MM.1S (cell line): ENCODE measurements at regions not wholly inside any gene's neighbourhood (a gene's known extent, or its start where the extent isn't known, plus 50 kb on each side); places are given as distances from the start of the nearest gene placed in this dataset.

Source experiments
- DNase-seq: peaks from one replicate; pipeline ENCODE4 v3.0.0-alpha.2; 2015
- H2AFZ ChIP-seq: fragments of 300-600 bp; sonication (generic); 2 replicates; pipeline ENCODE4 v1.6.0; 2016; ENCODE audit warnings: antibody characterized with exemption, low read length
- H3F3A ChIP-seq: fragments of 300-600 bp; sonication (generic); 2 replicates; pipeline ENCODE4 v1.6.1; 2016; ENCODE audit warnings: mild to moderate bottlenecking, antibody characterized with exemption, low read length, moderate library complexity, mixed read lengths; ENCODE audit not compliant: insufficient read depth
- H3K27ac ChIP-seq: fragments of 300-600 bp; sonication (generic); 2 replicates; pipeline ENCODE4 v1.5.1; 2016; ENCODE audit warnings: mild to moderate bottlenecking, low read length
- H3K27me3 ChIP-seq: fragments of 300-600 bp; sonication (generic); replicated peaks from 2 replicates; pipeline ENCODE4 v1.6.0; 2016; ENCODE audit warnings: low read length; ENCODE audit not compliant: insufficient read depth
- H3K36me3 ChIP-seq: fragments of 300-600 bp; sonication (generic); replicated peaks from 2 replicates; pipeline ENCODE4 v1.6.1; 2016; ENCODE audit warnings: mild to moderate bottlenecking, low read length, mixed read lengths; ENCODE audit not compliant: insufficient read depth
- H3K4me1 ChIP-seq: fragments of 300-600 bp; sonication (generic); 2 replicates; pipeline ENCODE4 v1.6.1; 2016; ENCODE audit warnings: low read length, mixed read lengths
- H3K4me2 ChIP-seq: fragments of 300-600 bp; sonication (generic); 2 replicates; pipeline ENCODE4 v1.6.0; 2016; ENCODE audit warnings: low read depth, low read length
- H3K4me3 ChIP-seq: fragments of 300-600 bp; sonication (generic); 2 replicates; pipeline ENCODE4 v1.5.1; 2016; ENCODE audit warnings: low read length, mixed read lengths
- H3K79me2 ChIP-seq: fragments of 300-600 bp; sonication (generic); 2 replicates; pipeline ENCODE4 v1.6.1; 2016; ENCODE audit warnings: mixed run types, low read length, mixed read lengths
- H3K9ac ChIP-seq: fragments of 300-600 bp; sonication (generic); 2 replicates; pipeline ENCODE4 v1.6.1; 2016; ENCODE audit warnings: low read length, mixed read lengths
- H3K9me2 ChIP-seq: fragments of 300-600 bp; sonication (generic); replicated peaks from 2 replicates; pipeline ENCODE4 v1.6.1; 2016; ENCODE audit warnings: mild to moderate bottlenecking, low read length, mixed read lengths; ENCODE audit not compliant: insufficient read depth
- H3K9me3 ChIP-seq: fragments of 300-600 bp; sonication (generic); replicated peaks from 2 replicates; pipeline ENCODE4 v1.6.1; 2016; ENCODE audit warnings: mild to moderate bottlenecking, low read length, mixed read lengths; ENCODE audit not compliant: insufficient read depth
- H4K20me1 ChIP-seq: fragments of 300-600 bp; sonication (generic); 2 replicates; pipeline ENCODE4 v1.6.1; 2016; ENCODE audit warnings: mild to moderate bottlenecking, low read length, moderate library complexity, mixed read lengths; ENCODE audit not compliant: insufficient read depth
- CTCF ChIP-seq: fragments of 300-600 bp; sonication (generic); IDR thresholded peaks from 2 replicates; pipeline ENCODE4 v1.5.1; 2016; ENCODE audit warnings: antibody characterized with exemption, low read length, mixed read lengths
- EZH2 ChIP-seq: fragments of 300-600 bp; sonication (generic); optimal IDR thresholded peaks from 2 replicates; pipeline ENCODE3; 2017; ENCODE audit warnings: low read depth, mild to moderate bottlenecking, antibody characterized with exemption, low read length, mixed read lengths
- EZH2phosphoT487 ChIP-seq: fragments of 300-600 bp; sonication (generic); IDR thresholded peaks from 2 replicates; pipeline ENCODE4 v1.6.1; 2018; ENCODE audit warnings: antibody characterized with exemption, low read length

GRCh38 chr2:149814901-149815300, 227.3 kb upstream of the MMADHC start:
- Histone ChIP-seq H3K9ac (no peak overlapping the region), H3K4me1 (peaks cover 15% of the 10 kb centered on the region), H3K4me3 (no peak overlapping the region), H3F3A (no peaks in the 10 kb centered on the region), H3K79me2 (no peaks in the 10 kb centered on the region), H3K9me3 (no peaks in the 10 kb centered on the region), H3K9me2 (no peaks in the 10 kb centered on the region), H3K36me3 (no peaks in the 10 kb centered on the region), H3K4me2 (no peak overlapping the region), H2AFZ (no peak overlapping the region), H3K27ac (no peak overlapping the region), H4K20me1 (no peaks in the 10 kb centered on the region), H3K27me3 (no peaks in the 10 kb centered on the region)
- TF ChIP-seq EZH2 = no peak
- no peak for TF ChIP-seq EZH2phosphoT487
- no peak for DNase-seq

- H3K9me2 ChIP-seq = no peaks in the 10 kb centered on the region
- peaks cover 9% of the 10 kb centered on the region for H3K4me1 ChIP-seq
- no peaks in the 10 kb centered on the region for H3K9me3 ChIP-seq
- no peaks in the 10 kb centered on the region for H3F3A ChIP-seq
- no peak overlapping the region for H3K4me2 ChIP-seq
- H2AFZ ChIP-seq = no peak overlapping the region
- H3K27me3 ChIP-seq = no peaks in the 10 kb centered on the region
- H3K4me3 ChIP-seq = no peak overlapping the region
- DNase-seq = no peak
- no peaks in the 10 kb centered on the region for H3K79me2 ChIP-seq
- H3K27ac ChIP-seq = no peak overlapping the region
- TF ChIP-seq EZH2phosphoT487 (no peak), EZH2 (no peak), CTCF (no peak)
- no peaks in the 10 kb centered on the region for H3K36me3 ChIP-seq
- H3K9ac ChIP-seq = no peak overlapping the region
- no peaks in the 10 kb centered on the region for H4K20me1 ChIP-seq
Measured at GRCh38 chr2:149814049-149814448, 226.5 kb upstream of the MMADHC start.

GRCh38 chr2:149808556-149808955, 221.0 kb upstream of the MMADHC start:
- Histone ChIP-seq H3K9me3 (no peaks in the 10 kb centered on the region), H3K9ac (no peak overlapping the region), H3K27ac (peak overlapping the region; percentile 26; the same call in 1 of the 2 replicates), H3K27me3 (no peaks in the 10 kb centered on the region), H3F3A (0 out of 2 replicates have a peak, but pooled peaks cover 7% of the 10 kb centered on the region), H3K9me2 (no peaks in the 10 kb centered on the region), H3K79me2 (no peaks in the 10 kb centered on the region), H3K4me1 (peaks cover 18% of the 10 kb centered on the region), H3K4me2 (peak overlapping the region; percentile 49), H2AFZ (no peak overlapping the region), H3K36me3 (no peaks in the 10 kb centered on the region), H4K20me1 (no peaks in the 10 kb centered on the region), H3K4me3 (no peak overlapping the region)
- DNase-seq = no peak
- no peak for TF ChIP-seq CTCF

GRCh38 chr2:149806651-149807050, 219.1 kb upstream of the MMADHC start:
- Histone ChIP-seq H3K4me1 (peaks cover 18% of the 10 kb centered on the region), H3K4me2 (no peak overlapping the region), H3K9me2 (no peaks in the 10 kb centered on the region), H3K9me3 (no peaks in the 10 kb centered on the region), H4K20me1 (no peaks in the 10 kb centered on the region), H3K27ac (no peak overlapping the region), H3K36me3 (no peaks in the 10 kb centered on the region), H3K4me3 (no peak overlapping the region), H3K27me3 (no peaks in the 10 kb centered on the region), H2AFZ (no peak overlapping the region), H3K79me2 (no peaks in the 10 kb centered on the region), H3F3A (0 out of 2 replicates have a peak, but pooled peaks cover 7% of the 10 kb centered on the region), H3K9ac (no peak overlapping the region)
- no peak for DNase-seq
- TF ChIP-seq EZH2phosphoT487 (no peak), EZH2 (no peak), CTCF (no peak)
